ELF-1 (cell line): ENCODE measurements at regions not wholly inside any gene's neighbourhood (a gene's known extent, or its start where the extent isn't known, plus 50 kb on each side); places are given as distances from the start of the nearest gene placed in this dataset.

ENCODE experiments used
- DNase-seq: peaks from one replicate; pipeline ENCODE4 v3.0.0-alpha.2; 2016; ENCODE audit warnings: low read depth, low spot score

DNA sequence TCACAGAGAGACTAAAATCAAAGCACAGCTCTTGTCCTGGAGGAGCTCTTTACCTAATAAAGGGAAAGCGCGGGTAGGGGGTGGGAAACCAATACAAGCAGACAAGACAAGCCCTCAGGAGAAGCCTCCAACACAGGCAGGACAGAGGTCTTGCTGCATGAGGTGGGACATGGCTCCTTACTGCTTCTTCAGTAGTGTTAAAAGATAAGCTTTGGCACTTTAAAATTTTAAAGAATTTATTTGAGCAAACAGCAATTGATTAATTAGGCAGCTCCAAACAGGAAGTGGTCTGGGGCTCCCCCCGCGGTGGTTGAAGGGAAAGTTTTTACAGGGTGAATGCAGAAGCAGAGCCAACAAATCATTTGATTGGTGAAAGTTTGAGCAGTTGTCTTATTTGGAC, 50.3 kb upstream of the MACC1 start:
- DNase-seq = peak; percentile 70

GRCh38 chr7:20268824-20269223, 51.6 kb upstream of the MACC1 start:
- no peak for DNase-seq

GRCh38 chr7:20269726-20270125, 52.5 kb upstream of the MACC1 start:
- DNase-seq = no peak

GRCh38 chr7:20270371-20270770, 53.2 kb upstream of the MACC1 start:
- no peak for DNase-seq

GRCh38 chr7:20270867-20271266, 53.7 kb upstream of the MACC1 start:
- no peak for DNase-seq

- no peak for DNase-seq
Measured at GRCh38 chr7:20275637-20276036, 55.1 kb upstream of the ITGB8 start.

DNA sequence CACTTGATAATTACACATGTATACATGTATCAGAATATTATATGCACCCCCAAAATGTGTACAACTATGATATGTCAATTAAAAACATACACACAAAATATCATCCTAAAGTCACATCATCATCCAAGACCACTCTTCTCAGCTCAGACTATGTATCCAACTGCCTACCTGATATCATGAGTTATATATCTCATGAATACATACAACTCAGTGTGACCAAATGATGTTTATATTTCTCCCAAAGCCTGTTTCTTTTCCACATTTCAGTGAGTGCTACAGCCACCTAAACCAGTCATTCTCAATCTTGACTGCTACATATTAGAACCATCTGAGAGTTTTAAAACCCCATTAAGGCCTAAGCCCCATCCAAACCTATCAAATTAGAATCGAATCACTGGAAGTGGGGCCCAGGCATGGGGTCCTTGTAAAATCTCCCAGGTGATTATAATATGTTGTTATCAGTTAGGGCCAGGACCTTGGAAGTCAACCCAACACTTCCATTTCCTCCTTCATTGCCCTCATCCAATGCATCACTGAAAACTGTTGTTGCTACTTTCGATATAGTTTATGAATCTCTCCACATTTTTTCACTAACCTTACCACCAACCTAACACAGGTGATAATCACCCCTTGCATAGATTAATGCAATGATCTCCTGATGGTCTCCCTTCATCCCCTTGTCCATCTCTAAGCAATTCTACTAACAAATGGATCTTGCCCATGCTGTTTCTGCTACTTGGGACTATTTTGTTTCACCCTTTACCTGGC, 53.8 kb upstream of the ITGB8 start:
- DNase-seq = no peak

GRCh38 chr7:20279979-20280378, 50.7 kb upstream of the ITGB8 start:
- no peak for DNase-seq

DNA sequence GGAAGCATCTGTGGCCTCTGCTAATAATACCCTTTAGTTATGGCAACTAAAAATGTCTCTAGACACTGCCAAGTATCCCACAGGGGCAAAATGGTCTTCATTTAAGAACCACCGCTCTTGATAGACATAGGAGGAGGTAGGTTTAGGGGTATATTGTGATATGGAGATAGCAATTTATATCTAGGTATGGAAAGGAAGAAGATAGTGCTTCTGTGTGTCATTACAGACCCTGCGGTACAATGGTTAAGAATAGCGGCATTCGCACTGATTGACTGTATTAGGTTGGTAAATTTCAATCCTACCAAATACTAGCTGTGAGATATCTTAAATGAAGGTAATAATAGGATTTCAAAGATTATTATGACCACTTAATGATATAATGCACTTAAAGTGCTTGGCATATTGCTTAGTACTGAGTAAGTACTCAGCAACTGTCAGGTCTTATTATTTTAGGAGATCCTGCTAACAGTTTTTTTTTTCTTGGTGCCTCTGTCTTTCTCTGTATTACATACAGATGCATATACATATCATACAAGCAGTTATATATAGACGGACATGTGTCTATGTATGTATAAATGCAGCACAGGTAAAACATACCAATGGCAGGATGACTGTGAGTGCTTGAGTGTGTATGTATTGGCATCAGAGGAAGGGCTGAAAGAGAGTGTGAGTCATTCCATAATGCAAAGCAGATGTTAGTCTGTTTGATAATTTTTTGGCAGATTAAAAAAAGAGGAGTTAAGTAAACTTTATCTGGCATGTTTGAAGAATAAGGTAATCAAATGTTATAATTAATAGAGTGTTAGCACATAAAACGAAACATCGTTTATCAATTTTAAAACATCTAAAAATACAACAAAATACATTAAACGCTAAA, 50.0 kb upstream of the ITGB8 start:
- DNase-seq = no peak
